ENCODE measurements at regions not wholly inside any gene's neighbourhood (a gene's known extent, or its start where the extent isn't known, plus 50 kb on each side); places are given as distances from the start of the nearest gene placed in this dataset.
A peak's percentile ranks its signal among the peaks of the same experiment; 100 is the strongest.

- no peak for TF ChIP-seq CTCF (IDR thresholded peaks at IDR 0.05; ENCODE audit: insufficient read depth, low read depth, low read length)
- no peak for DNase-seq (ENCODE audit: low read depth)
- no peak overlapping the region for H3K4me3 ChIP-seq (ENCODE audit: low read depth, low read length)
Observed at GRCh38 chr7:41520445-41520844, 182.4 kb downstream of the INHBA start.

GRCh38 chr7:41517771-41518170 is 185.1 kb downstream of the INHBA start:
- no peak for DNase-seq (ENCODE audit: low read depth)
- H3K4me3 ChIP-seq (ENCODE audit: low read depth, low read length), result no peak overlapping the region
- no peak for TF ChIP-seq CTCF (IDR thresholded peaks at IDR 0.05; ENCODE audit: insufficient read depth, low read depth, low read length)

GRCh38 chr7:41508755-41509154 is 194.1 kb downstream of the INHBA start:
- peak; percentile 83 for DNase-seq (ENCODE audit: low read depth)
- TF ChIP-seq CTCF (IDR thresholded peaks at IDR 0.05; ENCODE audit: insufficient read depth, low read depth, low read length), result no peak
- no peak overlapping the region for H3K4me3 ChIP-seq (ENCODE audit: low read depth, low read length)

GRCh38 chr7:41507686-41508268 is 195.1 kb downstream of the INHBA start:
- no peak for DNase-seq (ENCODE audit: low read depth)
- TF ChIP-seq CTCF (IDR thresholded peaks at IDR 0.05; ENCODE audit: insufficient read depth, low read depth, low read length), result no peak
- no peak overlapping the region for H3K4me3 ChIP-seq (ENCODE audit: low read depth, low read length)

- DNase-seq (ENCODE audit: low read depth), result no peak
- no peak for TF ChIP-seq CTCF (IDR thresholded peaks at IDR 0.05; ENCODE audit: insufficient read depth, low read depth, low read length)
- H3K4me3 ChIP-seq (ENCODE audit: low read depth, low read length), result no peak overlapping the region
Observed at GRCh38 chr7:41504214-41504980, 198.5 kb downstream of the INHBA start.

- no peak for TF ChIP-seq CTCF (IDR thresholded peaks at IDR 0.05; ENCODE audit: insufficient read depth, low read depth, low read length)
- no peak overlapping the region for H3K4me3 ChIP-seq (ENCODE audit: low read depth, low read length)
- DNase-seq (ENCODE audit: low read depth), result peak; percentile 43
Observed at GRCh38 chr7:41503438-41503837, 199.5 kb downstream of the INHBA start.
